Thyroid gland (tissue), 4 donors: ENCODE measurements at regions not wholly inside any gene's neighbourhood (a gene's known extent, or its start where the extent isn't known, plus 50 kb on each side); places are given as distances from the start of the nearest gene placed in this dataset.

Source experiments
- CTCF ChIP-seq, 6 experiments: fragments of 200-600 bp in 3 of 6; fragments of 450-650 bp in 3 of 6; sonication (generic) in 3 of 6; IDR thresholded peaks; one replicate each; pipeline ENCODE4 v1.5.1; 2016 to 2019; ENCODE audit warnings: antibody characterized with exemption in 6 of 6, mild to moderate bottlenecking in 2 of 6, inconsistent platforms in 1 of 6, moderate library complexity in 1 of 6
- POLR2A ChIP-seq, 2 donors: fragments of 450-650 bp; IDR thresholded peaks; one replicate each; pipeline ENCODE4 v1.6.1; 2017; ENCODE audit warnings: antibody characterized with exemption in 2 of 2, mild to moderate bottlenecking in 2 of 2, moderate library complexity in 1 of 2

- no peak for TF ChIP-seq CTCF (IDR thresholded peaks at IDR 0.05)
- no peak for TF ChIP-seq POLR2A (IDR thresholded peaks at IDR 0.05)
Measured at GRCh38 chr14:34107441-34107840, 156.6 kb upstream of the EGLN3 start.
